Mucosa of descending colon (tissue), 3 donors: ENCODE measurements at regions not wholly inside any gene's neighbourhood (a gene's known extent, or its start where the extent isn't known, plus 50 kb on each side); places are given as distances from the start of the nearest gene placed in this dataset.

ENCODE experiments used
- ATAC-seq: fragments of 200-7000 bp; cut with Tn5 transposase; one replicate; pipeline ENCODE4 v1.9.1; 2020; ENCODE audit warnings: mild to moderate bottlenecking, moderate library complexity
- DNase-seq, 3 donors: peaks; one replicate each; pipeline ENCODE4 v3.0.0-alpha.2; 2020
- H3K36me3 ChIP-seq: fragments of 200-600 bp; one replicate; pipeline ENCODE4 v1.8.0; 2021; ENCODE audit warnings: low read depth, mild to moderate bottlenecking
- H3K4me1 ChIP-seq: fragments of 200-600 bp; one replicate; pipeline ENCODE4 v1.8.0; 2021; ENCODE audit warnings: low read depth, mild to moderate bottlenecking
- H3K4me3 ChIP-seq: fragments of 200-600 bp; one replicate; pipeline ENCODE4 v1.8.0; 2021; ENCODE audit warnings: mild to moderate bottlenecking
- H3K9me3 ChIP-seq: fragments of 200-600 bp; one replicate; pipeline ENCODE4 v1.8.0; 2021; ENCODE audit warnings: mild to moderate bottlenecking
- intact Hi-C, 2 donors: fragments of 100-400 bp; cut with DNase I in 1 of 2; cut with micrococcal nuclease in 1 of 2; formaldehyde crosslinking; loops; one replicate each; pipeline versions ENCODE4 v1.11.0 to v1.11.1; 2022; cut with DNase I, micrococcal nuclease
- TF ChIP-seq, protein P1 (sequence below): fragments of 200-600 bp; IDR thresholded peaks from one replicate; pipeline ENCODE4 v1.8.0; 2022; ENCODE audit warnings: antibody characterized with exemption, mild to moderate bottlenecking
- donor health status: DM: no; HTN: no; CAD: no; lungs with moderate emphysema.
- donor health status: DM: no; HTN: no; CAD: no.
- donor health status: DM: no; HTN: yes; CAD: no.

DNA sequence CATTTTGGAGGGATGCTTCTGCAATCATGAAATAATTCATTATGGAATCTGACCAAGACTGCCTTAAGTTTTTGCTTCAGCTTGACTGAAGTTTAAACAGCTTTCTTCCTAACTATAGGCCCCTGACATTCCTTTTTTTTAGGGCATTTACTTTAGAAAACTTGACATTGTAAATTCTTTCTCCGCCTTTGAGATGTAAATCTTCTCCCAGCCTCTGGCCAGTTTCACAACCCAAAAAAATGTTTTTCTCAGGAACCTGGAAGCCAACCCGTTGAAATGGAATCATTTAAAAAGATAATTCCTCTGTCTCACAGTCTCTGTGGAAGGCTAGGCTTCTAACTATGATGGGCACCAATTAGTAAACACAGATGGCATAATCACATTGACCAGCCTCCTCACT, 710.4 kb upstream of the PABPC4L start:
- ATAC-seq (no peak), DNase-seq (no peak)
- intact Hi-C loops = no loop called here
- TF ChIP-seq, protein P1, sequence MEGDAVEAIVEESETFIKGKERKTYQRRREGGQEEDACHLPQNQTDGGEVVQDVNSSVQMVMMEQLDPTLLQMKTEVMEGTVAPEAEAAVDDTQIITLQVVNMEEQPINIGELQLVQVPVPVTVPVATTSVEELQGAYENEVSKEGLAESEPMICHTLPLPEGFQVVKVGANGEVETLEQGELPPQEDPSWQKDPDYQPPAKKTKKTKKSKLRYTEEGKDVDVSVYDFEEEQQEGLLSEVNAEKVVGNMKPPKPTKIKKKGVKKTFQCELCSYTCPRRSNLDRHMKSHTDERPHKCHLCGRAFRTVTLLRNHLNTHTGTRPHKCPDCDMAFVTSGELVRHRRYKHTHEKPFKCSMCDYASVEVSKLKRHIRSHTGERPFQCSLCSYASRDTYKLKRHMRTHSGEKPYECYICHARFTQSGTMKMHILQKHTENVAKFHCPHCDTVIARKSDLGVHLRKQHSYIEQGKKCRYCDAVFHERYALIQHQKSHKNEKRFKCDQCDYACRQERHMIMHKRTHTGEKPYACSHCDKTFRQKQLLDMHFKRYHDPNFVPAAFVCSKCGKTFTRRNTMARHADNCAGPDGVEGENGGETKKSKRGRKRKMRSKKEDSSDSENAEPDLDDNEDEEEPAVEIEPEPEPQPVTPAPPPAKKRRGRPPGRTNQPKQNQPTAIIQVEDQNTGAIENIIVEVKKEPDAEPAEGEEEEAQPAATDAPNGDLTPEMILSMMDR = no peak
- Histone ChIP-seq H3K4me1 (no peaks in the 10 kb centered on the region), H3K36me3 (no peaks in the 10 kb centered on the region), H3K4me3 (no peak overlapping the region), H3K9me3 (no peaks in the 10 kb centered on the region)

DNA sequence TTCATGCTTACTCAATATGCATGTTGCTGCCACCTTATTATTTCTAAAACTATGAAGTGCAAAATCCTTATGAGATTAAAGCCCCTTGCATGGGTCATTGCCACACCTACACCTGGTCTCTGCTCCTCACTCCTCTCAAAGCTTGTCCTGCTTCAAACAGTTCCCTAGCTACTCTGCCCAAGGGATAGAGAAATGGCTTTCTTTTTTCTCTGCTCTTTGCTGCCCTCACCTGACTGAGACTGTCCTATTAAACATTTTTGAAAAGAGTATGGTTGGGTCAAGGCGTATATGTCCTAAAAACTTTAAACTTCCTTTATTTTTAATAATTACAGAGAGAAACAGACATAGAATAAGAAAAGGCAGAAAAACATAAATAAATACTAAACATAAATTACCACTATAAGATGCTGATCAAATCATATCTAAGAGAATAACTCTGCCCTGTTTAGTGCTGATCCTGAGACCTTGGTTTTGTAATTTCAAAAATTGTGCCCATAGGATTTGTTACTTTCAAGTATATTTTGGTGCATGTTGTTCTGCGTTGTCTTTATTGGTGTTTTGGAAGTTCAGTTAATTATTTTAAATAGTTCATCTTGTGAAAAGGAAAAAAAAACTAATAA, 704.9 kb upstream of the PABPC4L start:
- no peaks in the 10 kb centered on the region for H3K9me3 ChIP-seq
- DNase-seq (peak in 1 of 3 donors; percentile 20), ATAC-seq (no peak)
- intact Hi-C loops = no loop called here
- H3K4me3 ChIP-seq = no peak overlapping the region
- TF ChIP-seq, protein P1 = no peak
- no peaks in the 10 kb centered on the region for H3K36me3 ChIP-seq
- H3K4me1 ChIP-seq = no peaks in the 10 kb centered on the region

DNA sequence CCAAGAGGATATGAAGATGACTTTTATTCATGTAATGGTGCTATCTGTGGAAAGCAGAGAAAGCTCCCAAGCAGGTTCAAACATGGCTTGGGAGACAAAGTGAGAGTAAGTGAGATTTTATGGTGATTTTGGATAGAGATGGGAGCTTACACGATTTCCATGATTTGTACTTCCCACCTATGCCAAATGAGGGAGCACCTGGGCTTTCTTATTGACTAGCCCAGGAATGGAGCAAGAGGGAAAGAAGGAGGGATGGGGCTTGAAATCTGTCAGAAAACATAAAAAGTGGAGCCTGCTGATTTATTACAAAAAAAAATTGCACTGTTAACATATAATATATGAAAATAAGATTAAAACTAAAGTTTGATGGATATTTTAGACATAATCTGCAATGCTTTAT, 703.5 kb upstream of the PABPC4L start:
- no peaks in the 10 kb centered on the region for H3K36me3 ChIP-seq

DNA sequence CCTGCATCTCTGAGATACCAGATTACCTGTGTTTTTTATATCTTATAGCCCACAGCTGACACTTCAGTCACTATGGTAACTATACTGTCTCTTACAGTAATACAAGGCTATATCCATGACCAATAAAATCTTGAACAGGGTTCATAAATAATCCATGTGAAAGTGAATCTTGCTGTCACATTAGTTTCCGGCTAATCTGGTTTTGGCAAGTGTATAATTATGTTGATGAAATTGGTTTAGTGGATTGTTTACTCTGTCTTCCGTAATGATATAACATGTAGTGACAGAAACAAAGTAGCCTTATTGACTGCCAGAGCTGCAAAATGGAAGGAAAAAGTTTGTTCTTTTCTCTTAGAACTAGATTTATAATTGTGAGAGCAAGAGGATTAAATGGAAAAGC, 686.6 kb upstream of the PABPC4L start:
- ATAC-seq (no peak), DNase-seq (no peak)
- Histone ChIP-seq H3K36me3 (no peaks in the 10 kb centered on the region), H3K4me1 (no peaks in the 10 kb centered on the region), H3K9me3 (no peaks in the 10 kb centered on the region), H3K4me3 (no peak overlapping the region)
- TF ChIP-seq, protein P1 = no peak
- intact Hi-C loops = no loop called here

More for the DNA sequence above, 703.5 kb upstream of the PABPC4L start:
- Histone ChIP-seq H3K4me3 (no peak overlapping the region), H3K9me3 (no peaks in the 10 kb centered on the region), H3K4me1 (no peaks in the 10 kb centered on the region)
- DNase-seq (no peak), ATAC-seq (no peak)
- intact Hi-C loops = no loop called here
- TF ChIP-seq, protein P1 = no peak

DNA sequence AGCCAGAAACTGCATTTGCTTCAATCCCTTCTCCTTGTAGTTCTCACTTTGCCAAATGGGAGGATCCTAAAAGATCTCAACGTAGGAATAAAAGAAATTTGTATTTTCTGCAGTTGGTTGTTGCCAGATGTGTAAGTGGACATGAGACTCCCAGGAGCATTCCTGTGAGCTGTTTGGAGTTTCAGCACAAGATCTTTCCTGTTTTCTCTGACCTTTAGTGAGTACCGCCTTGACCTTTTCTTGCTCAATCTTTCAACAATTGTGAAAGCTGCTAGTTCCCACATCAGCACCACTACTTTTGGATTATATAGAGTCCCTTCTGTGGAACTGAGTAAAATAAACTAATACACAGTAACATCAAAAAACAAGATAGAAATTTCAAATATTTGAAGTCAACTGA, 683.8 kb upstream of the PABPC4L start:
- Histone ChIP-seq H3K4me3 (no peak overlapping the region), H3K4me1 (no peaks in the 10 kb centered on the region), H3K9me3 (no peaks in the 10 kb centered on the region), H3K36me3 (no peaks in the 10 kb centered on the region)
- no peak for DNase-seq
- intact Hi-C loops = no loop called here
- no peak for ATAC-seq
- TF ChIP-seq, protein P1 = no peak
